ENCODE measurements at regions not wholly inside any gene's neighbourhood (a gene's known extent, or its start where the extent isn't known, plus 50 kb on each side); places are given as distances from the start of the nearest gene placed in this dataset.

GRCh38 chr14:82055515-82056115 lies 522.0 kb upstream of the SEL1L start:
- DNase-seq (ENCODE audit: low read depth), result no peak
- no peak overlapping the region for H3K4me3 ChIP-seq (ENCODE audit: low read length)
- TF ChIP-seq CTCF (IDR thresholded peaks at IDR 0.05; ENCODE audit: insufficient read depth, low read depth, low read length, missing control alignments), result no peak

- TF ChIP-seq CTCF (IDR thresholded peaks at IDR 0.05; ENCODE audit: insufficient read depth, low read depth, low read length, missing control alignments), result no peak
- DNase-seq (ENCODE audit: low read depth), result no peak
Observed at GRCh38 chr14:82060219-82060618, 526.6 kb upstream of the SEL1L start.

GRCh38 chr14:82067221-82067875 lies 533.7 kb upstream of the SEL1L start:
- no peak for DNase-seq (ENCODE audit: low read depth)
- no peak overlapping the region for H3K4me3 ChIP-seq (ENCODE audit: low read length)
- no peak for TF ChIP-seq CTCF (IDR thresholded peaks at IDR 0.05; ENCODE audit: insufficient read depth, low read depth, low read length, missing control alignments)

More at GRCh38 chr14:82060219-82060618, 526.6 kb upstream of the SEL1L start:
- no peak overlapping the region for H3K4me3 ChIP-seq (ENCODE audit: low read length)

- TF ChIP-seq CTCF (IDR thresholded peaks at IDR 0.05; ENCODE audit: insufficient read depth, low read depth, low read length, missing control alignments), result no peak
- H3K4me3 ChIP-seq (ENCODE audit: low read length), result no peak overlapping the region
Observed at GRCh38 chr14:82070040-82070439, 536.4 kb upstream of the SEL1L start.

GRCh38 chr14:82070753-82071152 lies 537.1 kb upstream of the SEL1L start:
- DNase-seq (ENCODE audit: low read depth), result no peak
- no peak for TF ChIP-seq CTCF (IDR thresholded peaks at IDR 0.05; ENCODE audit: insufficient read depth, low read depth, low read length, missing control alignments)
- H3K4me3 ChIP-seq (ENCODE audit: low read length), result no peak overlapping the region

More at GRCh38 chr14:82070040-82070439, 536.4 kb upstream of the SEL1L start:
- no peak for DNase-seq (ENCODE audit: low read depth)

- DNase-seq (ENCODE audit: low read depth), result no peak
- no peak for TF ChIP-seq CTCF (IDR thresholded peaks at IDR 0.05; ENCODE audit: insufficient read depth, low read depth, low read length, missing control alignments)
- H3K4me3 ChIP-seq (ENCODE audit: low read length), result no peak overlapping the region
Observed at GRCh38 chr14:82073547-82073946, 539.9 kb upstream of the SEL1L start.

- TF ChIP-seq CTCF (IDR thresholded peaks at IDR 0.05; ENCODE audit: insufficient read depth, low read depth, low read length, missing control alignments), result no peak
- no peak overlapping the region for H3K4me3 ChIP-seq (ENCODE audit: low read length)
- peak; percentile 62 for DNase-seq (ENCODE audit: low read depth)
Observed at GRCh38 chr14:82075566-82075965, 541.9 kb upstream of the SEL1L start.
